K562 (cell line): ENCODE measurements at regions not wholly inside any gene's neighbourhood (a gene's known extent, or its start where the extent isn't known, plus 50 kb on each side); places are given as distances from the start of the nearest gene placed in this dataset.

Experiments used
- ATAC-seq: fragments of 200-7000 bp; cut with Tn5 transposase; 3 replicates; pipeline ENCODE4 v1.9.1; 2020; ENCODE audit warnings: moderate library complexity
- BruUV-seq: library from RNA; stranded (reverse); fragments of 400-500 nt; replicated peaks from 2 replicates; lab custom pipeline; 2021; lab: Mats Ljungman, UMichigan
- CTCF ChIA-PET: fragments of 300-600 bp; formaldehyde crosslinking; extraction: SDS; loops from one replicate; lab custom pipeline; 2021; ENCODE audit warnings: low intra/inter-chr PET ratio; lab: Yijun Ruan, JAX
- POLR2A ChIA-PET: fragments of 300-600, 350-650 bp; sonication (Branson Sonifier 250); formaldehyde crosslinking; extraction: SDS; loops from one replicate; lab custom pipeline; 2021; ENCODE audit warnings: antibody characterized with exemption, inconsistent platforms; lab: Yijun Ruan, JAX
- DNase-seq, 4 experiments: peaks; one replicate each; pipeline versions ENCODE4 v3.0.0 to v3.0.0-alpha.2; 2011 to 2018; ENCODE audit warnings: low spot score in 3 of 4, mixed read lengths in 3 of 4; ENCODE audit errors: extremely low read depth in 1 of 4
- FAIRE-seq: peaks from 2 replicates; lab custom pipeline; 2011; peaks lifted over from hg19 to GRCh38; lab: Jason Lieb, UNC
- H2AFZ ChIP-seq: 2 replicates; pipeline ENCODE4 v1.6.0; 2011; ENCODE audit warnings: low read depth, low read length, control low read depth, inconsistent platforms
- H3K27ac ChIP-seq: fragments of 200-600 bp; 3 replicates; pipeline ENCODE4 v1.8.0; 2011; ENCODE audit warnings: low read depth, mild to moderate bottlenecking, control low read depth, inconsistent platforms, low read length, moderate library complexity, mixed read lengths; ENCODE audit errors: extremely low read depth
- H3K27me3 ChIP-seq, 2 experiments: fragments of 300-600 bp in 1 of 2; 2 replicates in 1 of 2; 3 replicates in 1 of 2; pipeline versions ENCODE4 v1.6.0 to v1.8.0; 2011; ENCODE audit warnings: inconsistent platforms in 2 of 2, low read length in 2 of 2, mild to moderate bottlenecking in 1 of 2, mixed read lengths in 1 of 2, moderate library complexity in 1 of 2; ENCODE audit not compliant: control insufficient read depth in 2 of 2, insufficient read depth in 2 of 2
- H3K36me3 ChIP-seq: fragments of 300-600 bp; 3 replicates; pipeline ENCODE4 v1.8.0; 2011; ENCODE audit warnings: mild to moderate bottlenecking, low read length, inconsistent platforms; ENCODE audit not compliant: control insufficient read depth, insufficient read depth
- H3K4me1 ChIP-seq, 2 experiments: fragments of 200-600 bp in 1 of 2; replicated peaks in 1 of 2; 2 replicates in 1 of 2; 3 replicates in 1 of 2; pipeline versions ENCODE4 v1.5.1 to v1.8.0; 2011; ENCODE audit warnings: inconsistent platforms in 2 of 2, low read length in 2 of 2, mild to moderate bottlenecking in 1 of 2, mixed read lengths in 1 of 2, moderate library complexity in 1 of 2; ENCODE audit not compliant: control insufficient read depth in 2 of 2, insufficient read depth in 2 of 2
- H3K4me2 ChIP-seq: 2 replicates; pipeline ENCODE4 v1.6.1; 2011; ENCODE audit warnings: low read length, control low read depth, inconsistent platforms, mixed read lengths; ENCODE audit not compliant: insufficient read depth
- H3K4me3 ChIP-seq: fragments of 200-600 bp; sonication (generic), shearing (Covaris generic); 2 replicates; pipeline ENCODE4 v1.5.1; 2016; ENCODE audit warnings: control low read depth, inconsistent platforms
- H3K79me2 ChIP-seq: fragments of 200-600 bp; 3 replicates; pipeline ENCODE4 v1.8.0; 2011; ENCODE audit warnings: low read length, inconsistent platforms; ENCODE audit not compliant: control insufficient read depth, insufficient read depth
- H3K9ac ChIP-seq, 2 experiments: 2 replicates each; pipeline versions ENCODE4 v1.6.0 to v1.6.1; 2011; ENCODE audit warnings: low read depth in 2 of 2, low read length in 2 of 2, control low read depth in 1 of 2, inconsistent platforms in 1 of 2, mild to moderate bottlenecking in 1 of 2, mixed read lengths in 1 of 2; ENCODE audit not compliant: insufficient read depth in 1 of 2
- H3K9me1 ChIP-seq: one replicate; pipeline ENCODE4 v1.6.0; 2011; ENCODE audit warnings: inconsistent platforms, mild to moderate bottlenecking, low read length, moderate library complexity; ENCODE audit not compliant: control insufficient read depth, insufficient read depth
- H3K9me3 ChIP-seq: replicated peaks from 2 replicates; pipeline ENCODE4 v1.5.1; 2011; ENCODE audit warnings: low read depth, low read length, inconsistent platforms; ENCODE audit not compliant: control insufficient read depth, insufficient read depth
- H4K20me1 ChIP-seq: replicated peaks from 2 replicates; pipeline ENCODE4 v1.6.1; 2011; ENCODE audit warnings: low read length, inconsistent platforms, mixed read lengths; ENCODE audit not compliant: control insufficient read depth, insufficient read depth
- E4F1 ChIP-seq: fragments of 250-450 bp; sonication (Bioruptor Pico); IDR thresholded peaks from 2 replicates; pipeline ENCODE4 v1.5.0; 2021; ENCODE audit warnings: mild to moderate bottlenecking, borderline replicate concordance
- ETS1 ChIP-seq: conservative IDR thresholded peaks from 2 replicates; pipeline ENCODE4 v1.6.1; 2011; ENCODE audit warnings: low read depth, mild to moderate bottlenecking, low read length; ENCODE audit not compliant: control insufficient read depth
- WGBS: fragments of 100-300 bp; shearing (Covaris generic); methylation state at CpG from one replicate; pipeline ENCODE4 v1.1.6; 2016; ENCODE audit warnings: low coverage, mixed read lengths; ENCODE audit not compliant: insufficient coverage; ENCODE audit errors: missing lambda C conversion rate; 5-methylcytosine and 5-hydroxymethylcytosine counted together
- in situ Hi-C: fragments of 300-500 bp; cut with MboI; formaldehyde crosslinking; loops from 4 replicates; pipeline ENCODE4 v1.15.0; 2018; ENCODE audit warnings: inconsistent platforms, mixed read lengths
- intact Hi-C: fragments of 100-400 bp; cut with micrococcal nuclease; formaldehyde crosslinking; loops from 2 replicates; pipeline ENCODE4 v1.14.2; 2022
- TF ChIP-seq, protein P1 (sequence below): sonication (generic); formaldehyde crosslinking; IDR thresholded peaks from 2 replicates; pipeline ENCODE4 v1.8.0; 2022; ENCODE audit warnings: mild to moderate bottlenecking, missing genetic modification reagents

- 0% methylated on average over 1 of the region's 2 CpGs for WGBS
Measured at GRCh38 chr13:71046360-71047079, 820.5 kb downstream of the DACH1 start.

More at GRCh38 chr13:71046360-71047079, 820.5 kb downstream of the DACH1 start:
- Histone ChIP-seq H3K9me1 (no peaks in the 10 kb centered on the region), H3K27ac (no peak overlapping the region), H3K9ac (no peak overlapping the region), H3K9me3 (no peaks in the 10 kb centered on the region), H4K20me1 (no peaks in the 10 kb centered on the region), H3K4me3 (no peak overlapping the region), H3K27me3 (no peaks in the 10 kb centered on the region), H2AFZ (no peak overlapping the region), H3K4me2 (no peak overlapping the region), H3K4me1 (no peaks in the 10 kb centered on the region), H3K36me3 (no peaks in the 10 kb centered on the region), H3K79me2 (no peaks in the 10 kb centered on the region)
- BruUV-seq: no TSS peak
- TF ChIP-seq E4F1 (CRISPR knock-in tag) (no peak), ETS1 (no peak)
- TF ChIP-seq, protein P1, sequence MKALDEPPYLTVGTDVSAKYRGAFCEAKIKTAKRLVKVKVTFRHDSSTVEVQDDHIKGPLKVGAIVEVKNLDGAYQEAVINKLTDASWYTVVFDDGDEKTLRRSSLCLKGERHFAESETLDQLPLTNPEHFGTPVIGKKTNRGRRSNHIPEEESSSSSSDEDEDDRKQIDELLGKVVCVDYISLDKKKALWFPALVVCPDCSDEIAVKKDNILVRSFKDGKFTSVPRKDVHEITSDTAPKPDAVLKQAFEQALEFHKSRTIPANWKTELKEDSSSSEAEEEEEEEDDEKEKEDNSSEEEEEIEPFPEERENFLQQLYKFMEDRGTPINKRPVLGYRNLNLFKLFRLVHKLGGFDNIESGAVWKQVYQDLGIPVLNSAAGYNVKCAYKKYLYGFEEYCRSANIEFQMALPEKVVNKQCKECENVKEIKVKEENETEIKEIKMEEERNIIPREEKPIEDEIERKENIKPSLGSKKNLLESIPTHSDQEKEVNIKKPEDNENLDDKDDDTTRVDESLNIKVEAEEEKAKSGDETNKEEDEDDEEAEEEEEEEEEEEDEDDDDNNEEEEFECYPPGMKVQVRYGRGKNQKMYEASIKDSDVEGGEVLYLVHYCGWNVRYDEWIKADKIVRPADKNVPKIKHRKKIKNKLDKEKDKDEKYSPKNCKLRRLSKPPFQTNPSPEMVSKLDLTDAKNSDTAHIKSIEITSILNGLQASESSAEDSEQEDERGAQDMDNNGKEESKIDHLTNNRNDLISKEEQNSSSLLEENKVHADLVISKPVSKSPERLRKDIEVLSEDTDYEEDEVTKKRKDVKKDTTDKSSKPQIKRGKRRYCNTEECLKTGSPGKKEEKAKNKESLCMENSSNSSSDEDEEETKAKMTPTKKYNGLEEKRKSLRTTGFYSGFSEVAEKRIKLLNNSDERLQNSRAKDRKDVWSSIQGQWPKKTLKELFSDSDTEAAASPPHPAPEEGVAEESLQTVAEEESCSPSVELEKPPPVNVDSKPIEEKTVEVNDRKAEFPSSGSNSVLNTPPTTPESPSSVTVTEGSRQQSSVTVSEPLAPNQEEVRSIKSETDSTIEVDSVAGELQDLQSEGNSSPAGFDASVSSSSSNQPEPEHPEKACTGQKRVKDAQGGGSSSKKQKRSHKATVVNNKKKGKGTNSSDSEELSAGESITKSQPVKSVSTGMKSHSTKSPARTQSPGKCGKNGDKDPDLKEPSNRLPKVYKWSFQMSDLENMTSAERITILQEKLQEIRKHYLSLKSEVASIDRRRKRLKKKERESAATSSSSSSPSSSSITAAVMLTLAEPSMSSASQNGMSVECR (CRISPR knock-in tag): no peak
- FAIRE-seq (no peak), ATAC-seq (no peak), DNase-seq (no peak)
- in situ Hi-C loops: no loop called here
- intact Hi-C loops: no loop called here
- ChIA-PET POLR2A (no interaction called here), CTCF (no interaction called here)
